NB4 (cell line): ENCODE measurements at regions not wholly inside any gene's neighbourhood (a gene's known extent, or its start where the extent isn't known, plus 50 kb on each side); places are given as distances from the start of the nearest gene placed in this dataset.

Source experiments
- CTCF ChIP-seq: IDR thresholded peaks from one replicate; pipeline ENCODE4 v1.5.1; 2012; ENCODE audit warnings: low read depth, low read length
- MYC ChIP-seq: IDR thresholded peaks from 2 replicates; pipeline ENCODE4 v1.6.1; 2011; ENCODE audit warnings: low read depth, low read length
- POLR2A ChIP-seq: IDR thresholded peaks from 2 replicates; pipeline ENCODE4 v1.6.1; 2011; ENCODE audit warnings: mild to moderate bottlenecking; ENCODE audit not compliant: insufficient read length; ENCODE audit errors: extremely low read depth
- TF ChIP-seq, protein P1 (sequence below): IDR thresholded peaks from 2 replicates; pipeline ENCODE4 v1.6.1; 2011; ENCODE audit warnings: low read depth, low read length

DNA sequence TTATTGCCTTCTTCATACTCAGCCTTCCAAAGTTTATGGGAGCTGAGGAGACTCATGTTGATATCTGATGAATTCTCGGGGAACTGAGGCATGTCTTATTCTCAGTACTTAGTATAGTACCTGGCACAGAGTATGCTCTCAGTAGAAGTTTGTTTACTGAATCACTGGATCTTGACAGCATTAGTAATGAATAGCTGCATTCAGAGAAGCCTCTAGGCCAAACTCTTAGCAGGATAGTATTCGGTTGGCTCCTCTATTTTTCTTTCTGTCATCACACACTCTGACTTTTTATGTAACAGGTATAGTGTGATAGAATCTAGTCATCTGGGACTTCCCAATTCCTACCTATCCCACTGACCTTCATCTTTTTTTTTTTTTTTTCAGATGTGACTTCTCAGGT is 566.4 kb upstream of the MAN1A1 start:
- no peak for TF ChIP-seq CTCF
- TF ChIP-seq POLR2A, result no peak
- TF ChIP-seq, protein P1, sequence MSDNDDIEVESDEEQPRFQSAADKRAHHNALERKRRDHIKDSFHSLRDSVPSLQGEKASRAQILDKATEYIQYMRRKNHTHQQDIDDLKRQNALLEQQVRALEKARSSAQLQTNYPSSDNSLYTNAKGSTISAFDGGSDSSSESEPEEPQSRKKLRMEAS, result no peak
- no peak for TF ChIP-seq MYC
